SK-N-SH (cell line): ENCODE measurements at regions not wholly inside any gene's neighbourhood (a gene's known extent, or its start where the extent isn't known, plus 50 kb on each side); places are given as distances from the start of the nearest gene placed in this dataset.

Source experiments
- CTCF ChIA-PET: fragments of 300-600, 350-600 bp; formaldehyde crosslinking; extraction: SDS; loops from one replicate; lab custom pipeline; 2021; lab: Yijun Ruan, JAX
- POLR2A ChIA-PET: fragments of 350-600 bp; sonication (Branson Sonifier 250); formaldehyde crosslinking; extraction: SDS; loops from one replicate; lab custom pipeline; 2020; ENCODE audit warnings: antibody characterized with exemption, inconsistent platforms; lab: Yijun Ruan, JAX
- DNase-seq: peaks from one replicate; pipeline ENCODE4 v3.0.0; 2012
- H2AFZ ChIP-seq: fragments of 200-600 bp; sonication (generic); 2 replicates; pipeline ENCODE4 v1.8.1; 2016; ENCODE audit warnings: antibody characterized with exemption, mild to moderate bottlenecking, low read depth
- H3F3A ChIP-seq: fragments of 200-600 bp; sonication (generic); replicated peaks from 2 replicates; pipeline ENCODE3; 2016; ENCODE audit warnings: antibody characterized with exemption, mild to moderate bottlenecking; ENCODE audit not compliant: insufficient read depth
- H3K27ac ChIP-seq, 2 experiments: fragments of 200-500 bp in 1 of 2; fragments of 200-600 bp in 1 of 2; sonication (Bioruptor generic) in 1 of 2; sonication (generic), shearing (Covaris generic) in 1 of 2; 2 replicates each; pipeline versions ENCODE4 v1.5.1 to v1.6.1; 2014 to 2016; ENCODE audit warnings: low read depth in 2 of 2, inconsistent platforms in 1 of 2, low read length in 1 of 2, mild to moderate bottlenecking in 1 of 2, mixed read lengths in 1 of 2
- H3K27me3 ChIP-seq: fragments of 200-600 bp; sonication (generic), shearing (Covaris generic); 2 replicates; pipeline ENCODE4 v1.6.1; 2016; ENCODE audit warnings: mixed run types; ENCODE audit not compliant: insufficient read depth
- H3K36me3 ChIP-seq, 2 experiments: fragments of 200-500 bp in 1 of 2; fragments of 200-600 bp in 1 of 2; sonication (Bioruptor generic) in 1 of 2; sonication (generic) in 1 of 2; replicated peaks in 1 of 2; 2 replicates each; pipeline versions ENCODE3 to v1.5.1; 2014 to 2016; ENCODE audit warnings: low read length in 1 of 2, mild to moderate bottlenecking in 1 of 2; ENCODE audit not compliant: insufficient read depth in 2 of 2, control insufficient read depth in 1 of 2
- H3K4me1 ChIP-seq, 2 experiments: fragments of 200-500 bp in 1 of 2; fragments of 200-600 bp in 1 of 2; sonication (Bioruptor generic) in 1 of 2; sonication (generic), shearing (Covaris generic) in 1 of 2; 2 replicates each; pipeline versions ENCODE4 v1.5.1 to v1.6.1; 2014 to 2016; ENCODE audit warnings: low read depth in 1 of 2, low read length in 1 of 2, mixed run types in 1 of 2; ENCODE audit not compliant: insufficient read depth in 2 of 2, control insufficient read depth in 1 of 2
- H3K4me2 ChIP-seq: fragments of 200-600 bp; sonication (generic), shearing (Covaris generic); 2 replicates; pipeline ENCODE4 v1.6.1; 2017; ENCODE audit warnings: mixed run types
- H3K4me3 ChIP-seq, 2 experiments: fragments of 200-500 bp in 1 of 2; fragments of 200-600 bp in 1 of 2; sonication (Bioruptor generic) in 1 of 2; sonication (generic), shearing (Covaris generic) in 1 of 2; 2 replicates each; pipeline versions ENCODE4 v1.5.1 to v1.8.1; 2014 to 2016; ENCODE audit warnings: low read depth in 2 of 2, inconsistent platforms in 1 of 2, low read length in 1 of 2, mild to moderate bottlenecking in 1 of 2, mixed read lengths in 1 of 2, moderate library complexity in 1 of 2
- H3K79me2 ChIP-seq: fragments of 200-600 bp; sonication (generic); 2 replicates; pipeline ENCODE4 v1.8.1; 2017; ENCODE audit warnings: mild to moderate bottlenecking; ENCODE audit not compliant: insufficient read depth
- H3K9ac ChIP-seq: fragments of 200-600 bp; sonication (generic); 2 replicates; pipeline ENCODE4 v1.6.1; 2017; ENCODE audit warnings: mixed run types
- H3K9me2 ChIP-seq: fragments of 200-600 bp; sonication (generic); 2 replicates; pipeline ENCODE4 v1.6.1; 2017; ENCODE audit warnings: mixed run types
- H3K9me3 ChIP-seq: fragments of 200-600 bp; sonication (generic); 2 replicates; pipeline ENCODE4 v1.6.1; 2017; ENCODE audit warnings: mixed run types, mild to moderate bottlenecking, moderate library complexity
- H4K20me1 ChIP-seq: fragments of 200-600 bp; sonication (generic); 2 replicates; pipeline ENCODE4 v1.6.1; 2017; ENCODE audit warnings: mild to moderate bottlenecking, mixed run types; ENCODE audit not compliant: insufficient read depth
- EP300 ChIP-seq, 2 experiments: IDR thresholded peaks; 2 replicates each; pipeline versions ENCODE4 v1.4.0 to v1.6.1; 2012; ENCODE audit warnings: borderline replicate concordance in 1 of 2, low read depth in 1 of 2, low read length in 1 of 2
- EZH2phosphoT487 ChIP-seq: fragments of 200-600 bp; sonication (generic); IDR thresholded peaks from 2 replicates; pipeline ENCODE4 v1.6.1; 2017; ENCODE audit warnings: low read depth, mixed run types, mild to moderate bottlenecking, antibody characterized with exemption, moderate library complexity, borderline replicate concordance
- FOXM1 ChIP-seq: IDR thresholded peaks from 2 replicates; pipeline ENCODE4 v1.4.0; 2012; ENCODE audit warnings: low read depth, mild to moderate bottlenecking
- GABPA ChIP-seq: IDR thresholded peaks from 2 replicates; pipeline ENCODE4 v1.4.0; 2012; ENCODE audit warnings: low read depth, mild to moderate bottlenecking
- GATA2 ChIP-seq: sonication (generic); formaldehyde crosslinking; IDR thresholded peaks from 2 replicates; pipeline ENCODE4 v1.5.0; 2020; ENCODE audit warnings: mild to moderate bottlenecking, missing genetic modification reagents
- MEF2A ChIP-seq: IDR thresholded peaks from 2 replicates; pipeline ENCODE4 v1.4.0; 2012; ENCODE audit warnings: low read depth, borderline replicate concordance
- MXI1 ChIP-seq: IDR thresholded peaks from 2 replicates; pipeline ENCODE4 v1.6.1; 2012; ENCODE audit warnings: mild to moderate bottlenecking, low read depth, low read length, improper control_type of control experiment
- NRF1 ChIP-seq: IDR thresholded peaks from 2 replicates; pipeline ENCODE4 v1.6.1; 2012; ENCODE audit warnings: low read depth, mild to moderate bottlenecking, low read length
- RAD21 ChIP-seq: IDR thresholded peaks from 2 replicates; pipeline ENCODE4 v1.6.1; 2012; ENCODE audit warnings: mild to moderate bottlenecking, low read length
- SIN3A ChIP-seq: IDR thresholded peaks from 2 replicates; pipeline ENCODE4 v1.6.1; 2012; ENCODE audit warnings: low read depth, mild to moderate bottlenecking, low read length, moderate library complexity, borderline replicate concordance
- TAF1 ChIP-seq: IDR thresholded peaks from 2 replicates; pipeline ENCODE4 v1.6.1; 2012; ENCODE audit warnings: low read depth, mild to moderate bottlenecking, low read length, moderate library complexity, borderline replicate concordance
- TCF12 ChIP-seq: IDR thresholded peaks from 2 replicates; pipeline ENCODE4 v1.4.0; 2012
- USF2 ChIP-seq: fragments of 150-350 bp; IDR thresholded peaks from 2 replicates; pipeline ENCODE4 v1.6.1; 2017; ENCODE audit warnings: antibody characterized with exemption, low read length, low read depth, borderline replicate concordance
- YY1 ChIP-seq: IDR thresholded peaks from 2 replicates; pipeline ENCODE4 v1.4.0; 2012; ENCODE audit warnings: low read depth, mild to moderate bottlenecking
- WGBS: methylation state at CpG from one replicate; pipeline ENCODE4 v1.1.6; 2017; ENCODE audit warnings: low lambda C conversion rate; 5-methylcytosine and 5-hydroxymethylcytosine counted together
- TF ChIP-seq, protein P1 (sequence below): IDR thresholded peaks from 2 replicates; pipeline ENCODE4; 2012
- TF ChIP-seq, protein P2 (sequence below): IDR thresholded peaks from 2 replicates; pipeline ENCODE4 v1.4.0; 2012; ENCODE audit warnings: low read depth, borderline replicate concordance

DNA sequence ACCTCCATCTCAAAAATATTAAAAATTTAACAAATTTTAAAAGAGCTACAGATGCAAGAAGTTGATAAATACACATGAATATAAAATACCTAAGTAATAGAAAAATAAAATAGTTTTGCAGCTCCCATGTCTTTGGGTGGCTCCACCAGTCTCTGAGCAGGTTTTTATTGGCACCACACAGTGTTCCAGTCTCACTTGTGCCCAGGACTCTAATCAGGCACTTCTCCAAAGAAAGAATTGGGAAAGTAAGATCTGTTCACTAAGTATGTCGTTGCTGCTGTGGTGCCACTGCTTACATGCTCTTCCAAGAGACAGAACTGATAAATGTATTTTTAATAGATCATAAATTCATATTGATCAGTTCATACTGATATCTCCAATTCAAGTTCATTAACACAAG lies 92.5 kb upstream of the ABI3BP start (continued):
- TF ChIP-seq EZH2phosphoT487 = no peak
- TF ChIP-seq EP300 (IDR thresholded peaks at IDR 0.05; ENCODE audit: borderline replicate concordance in 1 of 2, low read depth in 1 of 2, low read length in 1 of 2) = no peak
- no peak for TF ChIP-seq MEF2A
- TF ChIP-seq TCF12 = no peak
- TF ChIP-seq, protein P1, sequence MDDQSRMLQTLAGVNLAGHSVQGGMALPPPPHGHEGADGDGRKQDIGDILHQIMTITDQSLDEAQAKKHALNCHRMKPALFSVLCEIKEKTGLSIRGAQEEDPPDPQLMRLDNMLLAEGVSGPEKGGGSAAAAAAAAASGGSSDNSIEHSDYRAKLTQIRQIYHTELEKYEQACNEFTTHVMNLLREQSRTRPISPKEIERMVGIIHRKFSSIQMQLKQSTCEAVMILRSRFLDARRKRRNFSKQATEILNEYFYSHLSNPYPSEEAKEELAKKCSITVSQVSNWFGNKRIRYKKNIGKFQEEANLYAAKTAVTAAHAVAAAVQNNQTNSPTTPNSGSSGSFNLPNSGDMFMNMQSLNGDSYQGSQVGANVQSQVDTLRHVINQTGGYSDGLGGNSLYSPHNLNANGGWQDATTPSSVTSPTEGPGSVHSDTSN = no peak

- H3K9me3 ChIP-seq = no peaks in the 10 kb centered on the region
- CTCF ChIA-PET = no interaction called here
These were observed 91.2 kb upstream of the ABI3BP start for GRCh38 chr3:101084404-101084803.

More at GRCh38 chr3:101084404-101084803, 91.2 kb upstream of the ABI3BP start:
- H2AFZ ChIP-seq = peak overlapping the region; percentile 5; the same call in 1 of the 2 replicates
- DNase-seq = no peak
- H3K9ac ChIP-seq = no peak overlapping the region
- WGBS = 64% methylated on average over 1 of the region's 1 CpG
- H3F3A ChIP-seq = no peaks in the 10 kb centered on the region
- H3K27ac ChIP-seq = no peak overlapping the region
- TF ChIP-seq, protein P2, sequence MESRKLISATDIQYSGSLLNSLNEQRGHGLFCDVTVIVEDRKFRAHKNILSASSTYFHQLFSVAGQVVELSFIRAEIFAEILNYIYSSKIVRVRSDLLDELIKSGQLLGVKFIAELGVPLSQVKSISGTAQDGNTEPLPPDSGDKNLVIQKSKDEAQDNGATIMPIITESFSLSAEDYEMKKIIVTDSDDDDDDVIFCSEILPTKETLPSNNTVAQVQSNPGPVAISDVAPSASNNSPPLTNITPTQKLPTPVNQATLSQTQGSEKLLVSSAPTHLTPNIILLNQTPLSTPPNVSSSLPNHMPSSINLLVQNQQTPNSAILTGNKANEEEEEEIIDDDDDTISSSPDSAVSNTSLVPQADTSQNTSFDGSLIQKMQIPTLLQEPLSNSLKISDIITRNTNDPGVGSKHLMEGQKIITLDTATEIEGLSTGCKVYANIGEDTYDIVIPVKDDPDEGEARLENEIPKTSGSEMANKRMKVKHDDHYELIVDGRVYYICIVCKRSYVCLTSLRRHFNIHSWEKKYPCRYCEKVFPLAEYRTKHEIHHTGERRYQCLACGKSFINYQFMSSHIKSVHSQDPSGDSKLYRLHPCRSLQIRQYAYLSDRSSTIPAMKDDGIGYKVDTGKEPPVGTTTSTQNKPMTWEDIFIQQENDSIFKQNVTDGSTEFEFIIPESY = no peak
- TF ChIP-seq EZH2phosphoT487 = no peak
- TF ChIP-seq GATA2 = no peak
- no peak for TF ChIP-seq YY1
- TF ChIP-seq MXI1 = no peak
- TF ChIP-seq FOXM1 = no peak
- no peak for TF ChIP-seq RAD21
- no peak for TF ChIP-seq NRF1
- TF ChIP-seq USF2 = no peak
- no peak for TF ChIP-seq GABPA
- TF ChIP-seq TAF1 = no peak
- no peak for TF ChIP-seq SIN3A
- no peaks in the 10 kb centered on the region for H3K79me2 ChIP-seq
- H3K4me1 ChIP-seq = peaks cover 0 to 5% of the 10 kb centered on the region in 2 experiments; a peak in 1 of 4 replicates
- POLR2A ChIA-PET = no interaction called here
- H3K36me3 ChIP-seq = no peaks in the 10 kb centered on the region
- no peak overlapping the region for H3K4me3 ChIP-seq
- H3K4me2 ChIP-seq = no peak overlapping the region
- no peaks in the 10 kb centered on the region for H3K27me3 ChIP-seq
- no peaks in the 10 kb centered on the region for H3K9me2 ChIP-seq
- no peaks in the 10 kb centered on the region for H4K20me1 ChIP-seq
